Keratinocyte (primary cell): ENCODE measurements at regions not wholly inside any gene's neighbourhood (a gene's known extent, or its start where the extent isn't known, plus 50 kb on each side); places are given as distances from the start of the nearest gene placed in this dataset.

ENCODE experiments used
- CTCF ChIP-seq, 3 experiments: IDR thresholded peaks in 1 of 3; conservative IDR thresholded peaks in 1 of 3; optimal IDR thresholded peaks in 1 of 3; 2 replicates in 2 of 3; 3 replicates in 1 of 3; pipeline versions ENCODE3 to v1.5.1; 2011; ENCODE audit warnings: low read length in 3 of 3, mild to moderate bottlenecking in 3 of 3, moderate library complexity in 2 of 3, control low read depth in 1 of 3, inconsistent platforms in 1 of 3; ENCODE audit not compliant: insufficient read depth in 2 of 3; ENCODE audit errors: extremely low read depth in 1 of 3
- EZH2 ChIP-seq: IDR thresholded peaks from one replicate; pipeline ENCODE4 v1.6.1; 2012; ENCODE audit warnings: inconsistent platforms, mild to moderate bottlenecking, low read length, moderate library complexity

- TF ChIP-seq CTCF (optimal IDR thresholded peaks at IDR 0.05 in 1 of 3, IDR thresholded peaks at IDR 0.05 in 1 of 3, conservative IDR thresholded peaks at IDR 0.05 in 1 of 3; ENCODE audit: extremely low read depth in 1 of 3, insufficient read depth in 2 of 3, low read length in 3 of 3) (no peak), EZH2 (no peak)
Measured at GRCh38 chr1:5343256-5344020, 648.8 kb downstream of the NPHP4 start.
